Activated B cell treated with CpG ODN at 0.5 μM for 24 hours (primary cell): ENCODE measurements at regions not wholly inside any gene's neighbourhood (a gene's known extent, or its start where the extent isn't known, plus 50 kb on each side); places are given as distances from the start of the nearest gene placed in this dataset.

Experiments
- ATAC-seq: fragments of 200-7000 bp; cut with Tn5 transposase; one replicate; pipeline ENCODE4 v1.10.0; 2021; ENCODE audit warnings: low read depth, mild to moderate bottlenecking, moderate library complexity
- CTCF ChIA-PET: fragments of 350-600 bp; sonication (Branson Sonifier 250); formaldehyde crosslinking; loops from one replicate; lab custom pipeline; 2021; ENCODE audit warnings: antibody characterized with exemption; lab: Charles Lee
- POLR2A ChIA-PET: fragments of 350-600 bp; sonication (Branson Sonifier 250); formaldehyde crosslinking; loops from one replicate; lab custom pipeline; 2021; ENCODE audit warnings: antibody characterized with exemption; lab: Charles Lee
- DNase-seq: peaks from one replicate; pipeline ENCODE4 v3.0.0; 2022
- H3K27ac Mint-ChIP-seq: one replicate; pipeline ENCODE4 v1.8.0; 2020; ENCODE audit warnings: mixed read lengths
- H3K27me3 Mint-ChIP-seq: one replicate; pipeline ENCODE4 v1.8.0; 2021; ENCODE audit warnings: mixed read lengths
- H3K36me3 Mint-ChIP-seq: one replicate; pipeline ENCODE4 v1.8.0; 2021; ENCODE audit warnings: low read depth, mixed read lengths
- H3K4me1 Mint-ChIP-seq: one replicate; pipeline ENCODE4 v1.8.0; 2021; ENCODE audit warnings: mixed read lengths
- H3K4me3 Mint-ChIP-seq: one replicate; pipeline ENCODE4 v1.8.0; 2020; ENCODE audit warnings: mild to moderate bottlenecking, mixed read lengths
- H3K9me3 Mint-ChIP-seq: one replicate; pipeline ENCODE4 v1.8.0; 2020; ENCODE audit warnings: mixed read lengths
- intact Hi-C: fragments of 100-400 bp; cut with micrococcal nuclease; formaldehyde crosslinking; loops from one replicate; pipeline ENCODE4 v1.15.1; 2024
- TF ChIP-seq, protein P1 (sequence below): fragments of 200-600 bp; IDR thresholded peaks from one replicate; pipeline ENCODE4 v1.8.0; 2022; ENCODE audit warnings: antibody characterized with exemption, mild to moderate bottlenecking

DNA sequence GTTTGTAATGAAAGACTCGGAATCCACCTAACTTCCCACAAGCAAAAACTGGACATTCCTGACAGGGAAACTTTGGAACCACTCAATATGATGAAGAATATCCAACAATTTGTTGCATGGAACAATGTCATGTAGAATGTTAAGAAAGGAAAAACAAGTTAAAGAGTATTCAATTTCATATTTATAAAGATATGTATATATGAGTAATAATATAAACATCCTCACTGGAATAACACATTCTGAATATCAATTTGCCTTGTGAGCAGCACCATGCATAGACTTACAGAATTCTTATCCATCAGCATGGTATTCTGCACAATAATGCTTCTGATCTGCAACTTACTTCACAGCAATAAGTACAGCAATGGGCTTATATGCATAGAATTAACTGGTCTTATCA is 650.3 kb downstream of the SEMA5A start:
- Mint-ChIP-seq H3K27me3 (no peaks in the 10 kb centered on the region), H3K4me3 (no peak overlapping the region), H3K36me3 (no peaks in the 10 kb centered on the region), H3K4me1 (no peaks in the 10 kb centered on the region), H3K27ac (no peak overlapping the region), H3K9me3 (no peaks in the 10 kb centered on the region)
- intact Hi-C loops, result no loop called here
- ChIA-PET POLR2A (no interaction called here), CTCF (no interaction called here)
- no peak for ATAC-seq
- TF ChIP-seq, protein P1, sequence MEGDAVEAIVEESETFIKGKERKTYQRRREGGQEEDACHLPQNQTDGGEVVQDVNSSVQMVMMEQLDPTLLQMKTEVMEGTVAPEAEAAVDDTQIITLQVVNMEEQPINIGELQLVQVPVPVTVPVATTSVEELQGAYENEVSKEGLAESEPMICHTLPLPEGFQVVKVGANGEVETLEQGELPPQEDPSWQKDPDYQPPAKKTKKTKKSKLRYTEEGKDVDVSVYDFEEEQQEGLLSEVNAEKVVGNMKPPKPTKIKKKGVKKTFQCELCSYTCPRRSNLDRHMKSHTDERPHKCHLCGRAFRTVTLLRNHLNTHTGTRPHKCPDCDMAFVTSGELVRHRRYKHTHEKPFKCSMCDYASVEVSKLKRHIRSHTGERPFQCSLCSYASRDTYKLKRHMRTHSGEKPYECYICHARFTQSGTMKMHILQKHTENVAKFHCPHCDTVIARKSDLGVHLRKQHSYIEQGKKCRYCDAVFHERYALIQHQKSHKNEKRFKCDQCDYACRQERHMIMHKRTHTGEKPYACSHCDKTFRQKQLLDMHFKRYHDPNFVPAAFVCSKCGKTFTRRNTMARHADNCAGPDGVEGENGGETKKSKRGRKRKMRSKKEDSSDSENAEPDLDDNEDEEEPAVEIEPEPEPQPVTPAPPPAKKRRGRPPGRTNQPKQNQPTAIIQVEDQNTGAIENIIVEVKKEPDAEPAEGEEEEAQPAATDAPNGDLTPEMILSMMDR, result no peak
- DNase-seq, result no peak

DNA sequence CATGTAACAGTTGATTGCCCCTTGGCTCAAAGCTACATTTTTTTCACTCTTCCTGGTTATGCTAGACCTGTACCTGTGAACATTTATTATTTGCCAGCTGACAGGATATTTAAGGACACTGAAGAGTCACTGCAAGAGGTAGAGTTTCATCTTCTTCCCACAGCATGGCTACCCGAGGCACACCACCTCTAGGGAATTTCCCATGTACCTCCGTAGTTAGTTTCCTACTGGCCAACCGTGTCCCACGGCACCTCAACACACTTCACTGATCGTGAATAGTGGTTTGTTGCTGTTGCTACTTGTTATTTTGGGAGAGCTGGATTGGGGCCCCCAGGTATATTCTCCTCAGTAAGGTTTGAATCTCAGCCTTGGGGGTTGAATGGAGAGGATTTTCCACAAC is 648.6 kb downstream of the SEMA5A start:
- H3K4me3 Mint-ChIP-seq, result no peak overlapping the region
- no peak overlapping the region for H3K27ac Mint-ChIP-seq
- no peaks in the 10 kb centered on the region for H3K9me3 Mint-ChIP-seq
- no peaks in the 10 kb centered on the region for H3K27me3 Mint-ChIP-seq
- H3K36me3 Mint-ChIP-seq, result no peaks in the 10 kb centered on the region
- intact Hi-C loops, result no loop called here
- TF ChIP-seq, protein P1, result no peak
- ChIA-PET CTCF (no interaction called here), POLR2A (no interaction called here)
- H3K4me1 Mint-ChIP-seq, result no peaks in the 10 kb centered on the region
- no peak for ATAC-seq
- DNase-seq, result no peak

DNA sequence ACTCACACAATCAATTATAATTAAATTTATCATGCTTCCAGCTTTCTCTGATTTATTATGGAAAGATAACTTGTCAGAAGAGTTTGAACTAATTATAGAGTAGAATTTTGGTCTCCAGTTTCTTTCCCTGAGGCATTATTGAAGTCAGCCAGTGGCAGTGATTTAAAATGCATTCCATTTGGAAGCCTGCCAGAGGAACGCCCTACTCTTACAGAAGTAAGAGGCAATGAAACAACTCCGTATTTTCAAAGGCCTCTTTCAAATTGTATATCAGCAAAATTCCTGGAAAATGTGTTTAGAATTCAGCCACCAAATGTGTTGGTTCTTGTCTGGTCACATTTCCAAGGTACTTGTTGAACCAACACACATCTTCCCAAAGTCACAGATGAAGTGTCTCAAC is 640.9 kb downstream of the SEMA5A start:
- H3K36me3 Mint-ChIP-seq, result no peaks in the 10 kb centered on the region
- no peaks in the 10 kb centered on the region for H3K4me1 Mint-ChIP-seq
- POLR2A ChIA-PET, result no interaction called here
- H3K4me3 Mint-ChIP-seq, result no peak overlapping the region
- TF ChIP-seq, protein P1, result no peak
- CTCF ChIA-PET, result no interaction called here
- H3K27ac Mint-ChIP-seq, result no peak overlapping the region
- ATAC-seq (no peak), DNase-seq (no peak)
- intact Hi-C loops, result no loop called here
- H3K9me3 Mint-ChIP-seq, result no peaks in the 10 kb centered on the region
- no peaks in the 10 kb centered on the region for H3K27me3 Mint-ChIP-seq

DNA sequence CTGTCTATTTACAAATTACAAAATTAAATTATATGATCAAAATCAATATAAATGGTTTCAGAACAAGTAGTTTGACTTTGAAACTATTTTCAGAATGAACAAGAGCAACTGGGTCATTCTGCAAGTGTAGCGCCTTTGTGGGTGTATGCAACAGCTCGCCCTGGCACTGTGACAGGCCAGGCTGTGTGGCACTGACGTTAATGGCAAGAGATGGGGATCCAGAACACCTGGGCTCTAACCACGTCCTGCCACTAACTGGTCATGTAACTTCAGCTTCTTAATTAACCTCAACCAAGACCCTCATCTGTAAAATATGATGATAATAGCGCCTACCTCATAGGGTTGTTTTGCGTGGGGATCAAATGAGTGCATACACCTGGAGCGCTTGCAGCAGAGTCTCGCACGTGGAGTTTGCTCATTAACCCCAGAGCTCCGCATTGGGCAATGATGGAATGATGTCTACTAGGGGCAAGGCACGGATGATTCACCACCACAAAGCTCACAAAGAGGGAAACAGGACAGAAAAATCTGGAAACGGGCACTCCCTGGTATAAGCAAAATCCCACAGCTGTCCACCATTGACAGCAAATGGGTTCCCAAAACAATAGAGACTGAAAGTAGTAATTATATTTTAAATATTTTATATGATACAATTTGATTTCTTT is 639.4 kb downstream of the SEMA5A start:
- no peaks in the 10 kb centered on the region for H3K36me3 Mint-ChIP-seq

DNA sequence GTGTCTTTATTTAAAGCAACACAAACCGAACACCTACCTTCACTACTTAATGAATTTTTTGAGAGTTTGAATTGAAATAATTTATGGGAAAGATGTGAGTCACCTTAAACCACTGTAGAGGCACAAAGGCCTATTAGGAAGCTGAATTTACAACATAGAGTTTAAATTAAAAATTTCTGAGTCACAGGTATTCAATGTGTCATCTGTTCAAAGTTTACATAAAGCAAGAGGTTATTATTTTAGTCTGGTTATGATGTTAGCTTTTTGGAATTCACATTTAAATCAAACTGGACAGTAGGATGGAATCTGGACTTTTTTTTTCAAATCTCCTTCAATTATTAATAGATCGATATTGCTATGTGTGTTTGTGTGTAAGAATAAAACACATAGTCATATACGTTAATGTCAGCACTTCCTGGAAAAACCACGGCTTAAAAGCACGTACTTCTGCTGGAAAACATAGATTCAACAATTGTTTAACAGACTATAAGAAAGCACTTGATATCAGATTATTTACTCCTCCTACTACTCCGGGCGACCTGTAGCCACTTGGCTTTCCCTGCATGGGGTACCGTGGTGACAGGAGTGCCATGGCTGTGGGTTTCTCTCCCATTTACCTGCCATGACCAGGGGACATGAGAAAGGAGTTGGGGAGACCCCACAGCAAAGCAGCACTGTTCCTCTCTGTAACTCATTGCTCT is 638.6 kb downstream of the SEMA5A start:
- DNase-seq (no peak), ATAC-seq (no peak)
- Mint-ChIP-seq H3K9me3 (no peaks in the 10 kb centered on the region), H3K4me1 (no peaks in the 10 kb centered on the region), H3K27me3 (no peaks in the 10 kb centered on the region), H3K4me3 (no peak overlapping the region), H3K27ac (no peak overlapping the region), H3K36me3 (no peaks in the 10 kb centered on the region)
- ChIA-PET POLR2A (no interaction called here), CTCF (no interaction called here)
- TF ChIP-seq, protein P1, result no peak
- intact Hi-C loops, result no loop called here

More for the DNA sequence above, 639.4 kb downstream of the SEMA5A start:
- ATAC-seq (no peak), DNase-seq (no peak)
- Mint-ChIP-seq H3K4me3 (no peak overlapping the region), H3K9me3 (no peaks in the 10 kb centered on the region), H3K27ac (no peak overlapping the region), H3K27me3 (no peaks in the 10 kb centered on the region), H3K4me1 (no peaks in the 10 kb centered on the region)
- POLR2A ChIA-PET, result no interaction called here
- intact Hi-C loops, result no loop called here
- TF ChIP-seq, protein P1, result no peak
- CTCF ChIA-PET, result no interaction called here
